IMR-90 (cell line): ENCODE measurements at regions not wholly inside any gene's neighbourhood (a gene's known extent, or its start where the extent isn't known, plus 50 kb on each side); places are given as distances from the start of the nearest gene placed in this dataset.

Experiments used
- ATAC-seq: fragments of 200-7000 bp; cut with Tn5 transposase; 2 replicates; pipeline ENCODE4 v1.9.1; 2020; ENCODE audit warnings: low read depth, mild to moderate bottlenecking, moderate library complexity
- BruUV-seq: library from RNA; stranded (reverse); fragments of 400-500 nt; replicated peaks from 2 replicates; lab custom pipeline; 2021; lab: Mats Ljungman, UMichigan
- CTCF ChIA-PET: fragments of 300-600 bp; formaldehyde crosslinking; extraction: SDS; loops from one replicate; lab custom pipeline; 2021; ENCODE audit warnings: antibody characterized with exemption; lab: Yijun Ruan, JAX
- POLR2A ChIA-PET: fragments of 300-600 bp; sonication (Branson Sonifier 250); formaldehyde crosslinking; loops from one replicate; lab custom pipeline; 2022; ENCODE audit warnings: antibody characterized with exemption; ENCODE audit not compliant: unreplicated experiment; lab: Charles Lee
- DNase-seq: peaks from one replicate; pipeline ENCODE4 v3.0.0; 2013
- H2AFZ ChIP-seq: replicated peaks from 2 replicates; pipeline ENCODE3; 2013; ENCODE audit warnings: low read length, mild to moderate bottlenecking; ENCODE audit not compliant: poor library complexity
- H2AK5ac ChIP-seq: 2 replicates; pipeline ENCODE4 v1.6.1; 2013; ENCODE audit warnings: low read depth, low read length, inconsistent platforms
- H2AK9ac ChIP-seq: replicated peaks from 2 replicates; pipeline ENCODE3; 2013; ENCODE audit warnings: mild to moderate bottlenecking, low read depth, low read length, moderate library complexity; ENCODE audit not compliant: poor library complexity
- H2BK120ac ChIP-seq: 2 replicates; pipeline ENCODE4 v1.6.1; 2013; ENCODE audit warnings: low read depth, low read length, inconsistent platforms
- H2BK15ac ChIP-seq: 3 replicates; pipeline ENCODE4 v1.6.1; 2013; ENCODE audit warnings: low read depth, low read length, inconsistent platforms
- H2BK20ac ChIP-seq: 2 replicates; pipeline ENCODE4 v1.6.1; 2013; ENCODE audit warnings: low read depth, mild to moderate bottlenecking, inconsistent platforms, low read length, moderate library complexity
- H2BK5ac ChIP-seq: 2 replicates; pipeline ENCODE4 v1.6.1; 2013; ENCODE audit warnings: mild to moderate bottlenecking, low read depth, low read length, inconsistent platforms; ENCODE audit not compliant: poor library complexity, severe bottlenecking
- H3K14ac ChIP-seq: replicated peaks from 2 replicates; pipeline ENCODE4 v1.6.1; 2013; ENCODE audit warnings: low read depth, low read length, inconsistent platforms
- H3K18ac ChIP-seq: 2 replicates; pipeline ENCODE4 v1.6.1; 2013; ENCODE audit warnings: low read depth, low read length, control low read depth
- H3K23ac ChIP-seq: 2 replicates; pipeline ENCODE4 v1.6.1; 2013; ENCODE audit warnings: low read depth, low read length, inconsistent platforms
- H3K27ac ChIP-seq: 2 replicates; pipeline ENCODE4 v1.5.1; 2013; ENCODE audit warnings: mild to moderate bottlenecking, control low read depth, low read length; ENCODE audit not compliant: insufficient read depth
- H3K27me3 ChIP-seq: 2 replicates; pipeline ENCODE4 v1.6.1; 2013; ENCODE audit warnings: low read length; ENCODE audit not compliant: control insufficient read depth, insufficient read depth
- H3K36me3 ChIP-seq: 2 replicates; pipeline ENCODE4 v1.6.1; 2013; ENCODE audit warnings: low read length, mixed read lengths; ENCODE audit not compliant: control insufficient read depth, insufficient read depth
- H3K4ac ChIP-seq: 2 replicates; pipeline ENCODE4 v1.6.1; 2013; ENCODE audit warnings: low read depth, low read length, inconsistent platforms
- H3K4me1 ChIP-seq: 2 replicates; pipeline ENCODE4 v1.6.1; 2013; ENCODE audit warnings: low read length, mixed read lengths; ENCODE audit not compliant: control insufficient read depth, insufficient read depth
- H3K4me2 ChIP-seq: 2 replicates; pipeline ENCODE4 v1.6.1; 2013; ENCODE audit warnings: low read depth, mild to moderate bottlenecking, control low read depth, low read length, moderate library complexity
- H3K4me3 ChIP-seq: 2 replicates; pipeline ENCODE4 v1.5.1; 2013; ENCODE audit warnings: low read depth, mild to moderate bottlenecking, control low read depth, low read length, moderate library complexity; ENCODE audit not compliant: insufficient read depth
- H3K56ac ChIP-seq: 2 replicates; pipeline ENCODE4 v1.6.1; 2013; ENCODE audit warnings: low read length, inconsistent platforms; ENCODE audit not compliant: insufficient read depth; ENCODE audit errors: extremely low read depth
- H3K79me1 ChIP-seq, 2 experiments: 2 replicates each; pipeline ENCODE4 v1.6.1; 2013; ENCODE audit warnings: low read length in 2 of 2, inconsistent platforms in 1 of 2, low read depth in 1 of 2
- H3K9ac ChIP-seq: 2 replicates; pipeline ENCODE4 v1.6.1; 2013; ENCODE audit warnings: low read depth, low read length, control low read depth
- H3K9me1 ChIP-seq: 2 replicates; pipeline ENCODE4 v1.6.1; 2013; ENCODE audit warnings: low read length, inconsistent platforms; ENCODE audit not compliant: insufficient read depth
- H3K9me3 ChIP-seq: 2 replicates; pipeline ENCODE4 v1.6.1; 2013; ENCODE audit warnings: low read length; ENCODE audit not compliant: control insufficient read depth, insufficient read depth
- H4K20me1 ChIP-seq: 2 replicates; pipeline ENCODE4 v1.6.1; 2013; ENCODE audit warnings: low read length, inconsistent platforms; ENCODE audit not compliant: insufficient read depth
- H4K5ac ChIP-seq: 2 replicates; pipeline ENCODE4 v1.6.1; 2013; ENCODE audit warnings: mild to moderate bottlenecking, low read depth, low read length, control low read depth
- H4K8ac ChIP-seq, 2 experiments: 2 replicates each; pipeline ENCODE4 v1.6.1; 2013; ENCODE audit warnings: low read depth in 2 of 2, low read length in 2 of 2, control low read depth in 1 of 2, inconsistent platforms in 1 of 2
- H4K91ac ChIP-seq: 2 replicates; pipeline ENCODE4 v1.6.1; 2013; ENCODE audit warnings: low read depth, low read length, inconsistent platforms; ENCODE audit not compliant: insufficient read depth
- BHLHE40 ChIP-seq: fragments of 150-350 bp; IDR thresholded peaks from 2 replicates; pipeline ENCODE4 v1.6.1; 2016; ENCODE audit warnings: mild to moderate bottlenecking, low read depth, low read length
- CEBPB ChIP-seq: IDR thresholded peaks from 2 replicates; pipeline ENCODE4 v1.6.1; 2012; ENCODE audit warnings: low read depth, low read length, improper control_type of control experiment
- CHD1 ChIP-seq: IDR thresholded peaks from 2 replicates; pipeline ENCODE4 v1.6.1; 2012; ENCODE audit warnings: low read depth, low read length, improper control_type of control experiment
- FOS ChIP-seq: fragments of 150-350 bp; IDR thresholded peaks from 2 replicates; pipeline ENCODE4 v1.6.1; 2016; ENCODE audit warnings: low read depth, low read length
- MAFK ChIP-seq: IDR thresholded peaks from 2 replicates; pipeline ENCODE4 v1.6.1; 2012; ENCODE audit warnings: low read depth, low read length, improper control_type of control experiment
- MAZ ChIP-seq: IDR thresholded peaks from 2 replicates; pipeline ENCODE4 v1.6.1; 2012; ENCODE audit warnings: low read depth, mild to moderate bottlenecking, low read length, improper control_type of control experiment, moderate library complexity, borderline replicate concordance
- MXI1 ChIP-seq: IDR thresholded peaks from 2 replicates; pipeline ENCODE4 v1.6.1; 2012; ENCODE audit warnings: low read depth, mild to moderate bottlenecking, low read length, moderate library complexity, borderline replicate concordance
- NFE2L2 ChIP-seq: fragments of 150-350 bp; IDR thresholded peaks from 2 replicates; pipeline ENCODE4 v1.6.1; 2016; ENCODE audit warnings: low read depth, mild to moderate bottlenecking, low read length
- POLR2A ChIP-seq: IDR thresholded peaks from 2 replicates; pipeline ENCODE4 v1.6.1; 2012; ENCODE audit warnings: mild to moderate bottlenecking, low read depth, low read length
- RAD21 ChIP-seq: IDR thresholded peaks from 2 replicates; pipeline ENCODE4 v1.6.1; 2012; ENCODE audit warnings: low read length, improper control_type of control experiment
- RCOR1 ChIP-seq: IDR thresholded peaks from 2 replicates; pipeline ENCODE4 v1.6.1; 2012; ENCODE audit warnings: mild to moderate bottlenecking, low read length, improper control_type of control experiment; ENCODE audit not compliant: insufficient replicate concordance
- RFX5 ChIP-seq: IDR thresholded peaks from 2 replicates; pipeline ENCODE4 v1.8.0; 2012; ENCODE audit warnings: low read depth, mild to moderate bottlenecking, low read length, moderate library complexity
- SMC3 ChIP-seq: fragments of 150-350 bp; IDR thresholded peaks from 2 replicates; pipeline ENCODE4 v1.6.1; 2016; ENCODE audit warnings: low read depth, mild to moderate bottlenecking, antibody characterized with exemption, low read length, moderate library complexity
- WGBS, 2 experiments: methylation state at CpG; one replicate each; pipeline versions ENCODE4 v1.1.5 to v1.1.7; 2013; ENCODE audit warnings: missing lambda C conversion rate in 2 of 2; ENCODE audit not compliant: insufficient read length in 1 of 2; ENCODE audit errors: extremely low coverage in 2 of 2; 5-methylcytosine and 5-hydroxymethylcytosine counted together
- dilution Hi-C: fragments of 300-500 bp; cut with HindIII; formaldehyde crosslinking; loops from one replicate; pipeline ENCODE4 v1.14.3; 2018; ENCODE audit warnings: low sequenced_read_pairs; ENCODE audit not compliant: unreplicated experiment
- in situ Hi-C: fragments of 300-500 bp; cut with MboI; formaldehyde crosslinking; loops from 3 replicates; pipeline ENCODE4 v1.14.3; 2019; ENCODE audit warnings: low sequenced_read_pairs, inconsistent platforms, mixed read lengths
- intact Hi-C: fragments of 100-400 bp; cut with micrococcal nuclease; formaldehyde crosslinking; loops from 2 replicates; pipeline ENCODE4 v1.10.0; 2022
- TF ChIP-seq, protein P1 (sequence below): fragments of 150-350 bp; IDR thresholded peaks from 2 replicates; pipeline ENCODE4 v1.6.1; 2017; ENCODE audit warnings: mild to moderate bottlenecking, antibody characterized with exemption, low read length, low read depth
- TF ChIP-seq, protein P2 (sequence below): conservative IDR thresholded peaks from 2 replicates; pipeline ENCODE4 v1.5.1; 2012; ENCODE audit warnings: mild to moderate bottlenecking, low read depth, low read length, improper control_type of control experiment
- TF ChIP-seq, protein P3 (sequence below): fragments of 150-350 bp; IDR thresholded peaks from 2 replicates; pipeline ENCODE4 v1.6.1; 2016; ENCODE audit warnings: low read depth, mild to moderate bottlenecking, low read length, moderate library complexity, borderline replicate concordance

DNA sequence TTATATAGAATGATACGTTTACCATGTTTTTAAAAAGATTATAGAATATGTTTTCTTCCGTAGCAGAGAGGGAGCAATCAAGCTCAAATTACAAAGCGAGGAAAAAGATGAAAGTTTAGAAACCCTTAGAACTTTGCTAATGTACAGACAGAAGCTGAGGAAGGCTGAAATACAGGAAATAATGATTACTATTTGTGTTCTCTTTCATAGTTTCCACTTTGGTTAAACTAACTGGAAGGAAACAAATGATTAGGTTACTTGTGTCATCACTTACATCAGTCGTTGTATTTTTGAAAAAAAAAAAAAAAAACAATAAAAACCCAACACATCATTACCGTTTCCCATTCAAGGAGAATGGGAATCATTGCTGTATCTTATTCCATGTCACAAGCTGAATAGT lies 337.8 kb upstream of the CBLB start:
- no peak overlapping the region for H4K8ac ChIP-seq
- H2BK120ac ChIP-seq = no peak overlapping the region
- ChIA-PET CTCF (interaction anchor here (1.3 kb wide), 1 partner anchor 21 kb away, joined by 4 read pairs; no protein-coding TSS in a partner anchor), POLR2A (no interaction called here)
- H3K9me3 ChIP-seq = no peaks in the 10 kb centered on the region
- BruUV-seq = no TSS peak
- H2AFZ ChIP-seq = no peak overlapping the region
- H4K91ac ChIP-seq = no peak overlapping the region
- H3K27ac ChIP-seq = no peak overlapping the region
- no peak overlapping the region for H2AK9ac ChIP-seq
- no CpG with 5 or more reads among the region's 5 CpGs for WGBS, 2 experiments
- no peaks in the 10 kb centered on the region for H4K20me1 ChIP-seq
- H2AK5ac ChIP-seq = no peak overlapping the region
- no peak overlapping the region for H3K18ac ChIP-seq
- H3K27me3 ChIP-seq = no peaks in the 10 kb centered on the region
- H3K4me2 ChIP-seq = no peak overlapping the region
- H3K23ac ChIP-seq = no peak overlapping the region
- no peak overlapping the region for H3K56ac ChIP-seq
- no peak overlapping the region for H2BK15ac ChIP-seq
- intact Hi-C loops (loop anchor here (10.0 kb wide), 1 partner anchor 522 kb away; no protein-coding TSS in a partner anchor), dilution Hi-C loops (no loop called here), in situ Hi-C loops (no loop called here)
- H3K9ac ChIP-seq = no peak overlapping the region
- H4K5ac ChIP-seq = no peak overlapping the region
- ATAC-seq (no peak), DNase-seq (no peak)
- H3K4ac ChIP-seq = no peak overlapping the region
- H3K79me1 ChIP-seq = no peaks in the 10 kb centered on the region
- no peaks in the 10 kb centered on the region for H3K4me1 ChIP-seq
- TF ChIP-seq MAFK = no peak
- TF ChIP-seq, protein P1, sequence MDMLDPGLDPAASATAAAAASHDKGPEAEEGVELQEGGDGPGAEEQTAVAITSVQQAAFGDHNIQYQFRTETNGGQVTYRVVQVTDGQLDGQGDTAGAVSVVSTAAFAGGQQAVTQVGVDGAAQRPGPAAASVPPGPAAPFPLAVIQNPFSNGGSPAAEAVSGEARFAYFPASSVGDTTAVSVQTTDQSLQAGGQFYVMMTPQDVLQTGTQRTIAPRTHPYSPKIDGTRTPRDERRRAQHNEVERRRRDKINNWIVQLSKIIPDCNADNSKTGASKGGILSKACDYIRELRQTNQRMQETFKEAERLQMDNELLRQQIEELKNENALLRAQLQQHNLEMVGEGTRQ = no peak
- TF ChIP-seq FOS = no peak
- no peak for TF ChIP-seq MAZ
- TF ChIP-seq NFE2L2 = no peak
- TF ChIP-seq RFX5 = no peak
- TF ChIP-seq, protein P2, sequence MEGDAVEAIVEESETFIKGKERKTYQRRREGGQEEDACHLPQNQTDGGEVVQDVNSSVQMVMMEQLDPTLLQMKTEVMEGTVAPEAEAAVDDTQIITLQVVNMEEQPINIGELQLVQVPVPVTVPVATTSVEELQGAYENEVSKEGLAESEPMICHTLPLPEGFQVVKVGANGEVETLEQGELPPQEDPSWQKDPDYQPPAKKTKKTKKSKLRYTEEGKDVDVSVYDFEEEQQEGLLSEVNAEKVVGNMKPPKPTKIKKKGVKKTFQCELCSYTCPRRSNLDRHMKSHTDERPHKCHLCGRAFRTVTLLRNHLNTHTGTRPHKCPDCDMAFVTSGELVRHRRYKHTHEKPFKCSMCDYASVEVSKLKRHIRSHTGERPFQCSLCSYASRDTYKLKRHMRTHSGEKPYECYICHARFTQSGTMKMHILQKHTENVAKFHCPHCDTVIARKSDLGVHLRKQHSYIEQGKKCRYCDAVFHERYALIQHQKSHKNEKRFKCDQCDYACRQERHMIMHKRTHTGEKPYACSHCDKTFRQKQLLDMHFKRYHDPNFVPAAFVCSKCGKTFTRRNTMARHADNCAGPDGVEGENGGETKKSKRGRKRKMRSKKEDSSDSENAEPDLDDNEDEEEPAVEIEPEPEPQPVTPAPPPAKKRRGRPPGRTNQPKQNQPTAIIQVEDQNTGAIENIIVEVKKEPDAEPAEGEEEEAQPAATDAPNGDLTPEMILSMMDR = no peak
- TF ChIP-seq POLR2A = no peak
- no peak for TF ChIP-seq RCOR1
- TF ChIP-seq SMC3 = no peak
- TF ChIP-seq CEBPB = no peak
- TF ChIP-seq RAD21 = no peak
- TF ChIP-seq BHLHE40 = no peak
- TF ChIP-seq MXI1 = no peak
- TF ChIP-seq, protein P3, sequence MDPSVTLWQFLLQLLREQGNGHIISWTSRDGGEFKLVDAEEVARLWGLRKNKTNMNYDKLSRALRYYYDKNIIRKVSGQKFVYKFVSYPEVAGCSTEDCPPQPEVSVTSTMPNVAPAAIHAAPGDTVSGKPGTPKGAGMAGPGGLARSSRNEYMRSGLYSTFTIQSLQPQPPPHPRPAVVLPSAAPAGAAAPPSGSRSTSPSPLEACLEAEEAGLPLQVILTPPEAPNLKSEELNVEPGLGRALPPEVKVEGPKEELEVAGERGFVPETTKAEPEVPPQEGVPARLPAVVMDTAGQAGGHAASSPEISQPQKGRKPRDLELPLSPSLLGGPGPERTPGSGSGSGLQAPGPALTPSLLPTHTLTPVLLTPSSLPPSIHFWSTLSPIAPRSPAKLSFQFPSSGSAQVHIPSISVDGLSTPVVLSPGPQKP = no peak
- no peak for TF ChIP-seq CHD1
- H2BK5ac ChIP-seq = no peak overlapping the region
- H3K14ac ChIP-seq = no peak overlapping the region
- no peaks in the 10 kb centered on the region for H3K9me1 ChIP-seq
- no peak overlapping the region for H2BK20ac ChIP-seq
- no peaks in the 10 kb centered on the region for H3K36me3 ChIP-seq
- no peak overlapping the region for H3K4me3 ChIP-seq
